A673 (cell line): ENCODE measurements at regions not wholly inside any gene's neighbourhood (a gene's known extent, or its start where the extent isn't known, plus 50 kb on each side); places are given as distances from the start of the nearest gene placed in this dataset.

ENCODE experiments used
- BruUV-seq: library from RNA; stranded (reverse); fragments of 400-500 nt; replicated peaks from 2 replicates; lab custom pipeline; 2021; lab: Mats Ljungman, UMichigan
- CTCF ChIA-PET: fragments of 300-600 bp; sonication (Branson Sonifier 250); formaldehyde crosslinking; loops from one replicate; lab custom pipeline; 2022; ENCODE audit warnings: antibody characterized with exemption; lab: Charles Lee
- POLR2A ChIA-PET: fragments of 300-600 bp; sonication (Branson Sonifier 250); formaldehyde crosslinking; loops from one replicate; lab custom pipeline; 2022; ENCODE audit warnings: antibody characterized with exemption; ENCODE audit not compliant: low non-redundant PET; lab: Charles Lee
- DNase-seq: peaks from one replicate; pipeline ENCODE4 v3.0.0-alpha.2; 2015; ENCODE audit warnings: low spot score
- H3K27ac ChIP-seq: fragments of 200-600 bp; sonication (generic); 2 replicates; pipeline ENCODE4 v1.5.1; 2016; ENCODE audit warnings: mixed run types, low read depth, mild to moderate bottlenecking, mixed read lengths, antibody characterized with exemption, low read length; ENCODE audit not compliant: poor library complexity, severe bottlenecking
- H3K27me3 ChIP-seq: fragments of 200-600 bp; sonication (generic); replicated peaks from 2 replicates; pipeline ENCODE4 v1.6.1; 2017; ENCODE audit warnings: mixed run types, low read depth, mild to moderate bottlenecking, mixed read lengths, antibody characterized with exemption, low read length; ENCODE audit not compliant: insufficient read depth, poor library complexity
- H3K36me3 ChIP-seq: fragments of 200-600 bp; sonication (generic); 2 replicates; pipeline ENCODE4 v1.6.1; 2016; ENCODE audit warnings: mixed run types, mild to moderate bottlenecking, mixed read lengths, antibody characterized with exemption, low read length; ENCODE audit not compliant: insufficient read depth, poor library complexity, severe bottlenecking
- H3K4me1 ChIP-seq: fragments of 200-600 bp; sonication (generic); 2 replicates; pipeline ENCODE4 v1.6.1; 2017; ENCODE audit warnings: mixed run types, mild to moderate bottlenecking, mixed read lengths, antibody characterized with exemption, low read length; ENCODE audit not compliant: insufficient read depth, poor library complexity, severe bottlenecking
- H3K4me3 ChIP-seq: fragments of 200-600 bp; sonication (generic); 2 replicates; pipeline ENCODE4 v1.5.1; 2016; ENCODE audit warnings: low read depth, mixed run types, mild to moderate bottlenecking, mixed read lengths, low read length; ENCODE audit not compliant: poor library complexity, severe bottlenecking
- H3K9me3 ChIP-seq: fragments of 200-600 bp; sonication (generic); 2 replicates; pipeline ENCODE4 v1.6.1; 2016; ENCODE audit warnings: mixed run types, low read depth, mild to moderate bottlenecking, mixed read lengths, antibody characterized with exemption, low read length; ENCODE audit not compliant: poor library complexity, severe bottlenecking
- CTCF ChIP-seq: fragments of 300-800, 200-600 bp; sonication (generic); conservative IDR thresholded peaks from 2 replicates; pipeline ENCODE4 v1.5.1; 2017; ENCODE audit warnings: low read depth, mild to moderate bottlenecking, antibody characterized with exemption, low read length, moderate library complexity, mixed read lengths
- EZH2 ChIP-seq: fragments of 200-600 bp; sonication (generic); IDR thresholded peaks from 2 replicates; pipeline ENCODE4 v1.6.1; 2017; ENCODE audit warnings: borderline replicate concordance, low read depth, mild to moderate bottlenecking, mixed read lengths, antibody characterized with exemption, low read length; ENCODE audit not compliant: poor library complexity, severe bottlenecking
- intact Hi-C: fragments of 100-400 bp; cut with micrococcal nuclease; formaldehyde crosslinking; loops from one replicate; pipeline ENCODE4 v1.10.0; 2022; ENCODE audit not compliant: unreplicated experiment

GRCh38 chr17:77440560-77440981, 299.8 kb downstream of the SEC14L1 start:
- Histone ChIP-seq H3K36me3 (no peaks in the 10 kb centered on the region), H3K4me1 (peaks cover 75% of the 10 kb centered on the region), H3K4me3 (no peak overlapping the region), H3K27me3 (no peaks in the 10 kb centered on the region), H3K27ac (peak overlapping the region; percentile 72), H3K9me3 (no peaks in the 10 kb centered on the region)
- TF ChIP-seq EZH2 (no peak), CTCF (no peak)
- DNase-seq: no peak
- ChIA-PET POLR2A (interaction anchor here (0.6 kb wide), 1 partner anchor 1852 kb away, joined by 3 read pairs; no protein-coding TSS in a partner anchor), CTCF (no interaction called here)
- intact Hi-C loops: no loop called here
- BruUV-seq: no TSS peak

- no peak overlapping the region for H3K4me3 ChIP-seq
- no peaks in the 10 kb centered on the region for H3K9me3 ChIP-seq
- no TSS peak for BruUV-seq
- ChIA-PET CTCF (interaction anchor here (1.4 kb wide), 1 partner anchor 11 kb away, joined by 4 read pairs; no protein-coding TSS in a partner anchor), POLR2A (interaction anchor here (0.6 kb wide), 1 partner anchor 1853 kb away, joined by 3 read pairs; no protein-coding TSS in a partner anchor)
- H3K36me3 ChIP-seq: no peaks in the 10 kb centered on the region
- H3K4me1 ChIP-seq: peaks cover 69% of the 10 kb centered on the region
- peak overlapping the region; percentile 72 for H3K27ac ChIP-seq
- no peak for DNase-seq
- no peaks in the 10 kb centered on the region for H3K27me3 ChIP-seq
- intact Hi-C loops: no loop called here
- TF ChIP-seq EZH2: no peak
- no peak; the same call in 1 of the 2 replicates for TF ChIP-seq CTCF
These were observed 300.6 kb downstream of the SEC14L1 start for GRCh38 chr17:77441130-77441920.

- H3K27ac ChIP-seq: peak overlapping the region; percentile 72
- no peaks in the 10 kb centered on the region for H3K27me3 ChIP-seq
- BruUV-seq: no TSS peak
- H3K36me3 ChIP-seq: no peaks in the 10 kb centered on the region
- TF ChIP-seq CTCF: no peak
- no peak for TF ChIP-seq EZH2
- ChIA-PET POLR2A (no interaction called here), CTCF (interaction anchor here (1.4 kb wide), 1 partner anchor 12 kb away, joined by 4 read pairs; no protein-coding TSS in a partner anchor)
- H3K9me3 ChIP-seq: no peaks in the 10 kb centered on the region
- intact Hi-C loops: no loop called here
- H3K4me3 ChIP-seq: no peak overlapping the region
- no peak for DNase-seq
- H3K4me1 ChIP-seq: peaks cover 62% of the 10 kb centered on the region
These were observed 301.2 kb downstream of the SEC14L1 start for GRCh38 chr17:77441940-77442339.
